H1 (cell line): ENCODE measurements at regions not wholly inside any gene's neighbourhood (a gene's known extent, or its start where the extent isn't known, plus 50 kb on each side); places are given as distances from the start of the nearest gene placed in this dataset.

Source experiments
- BRCA1 ChIP-seq: IDR thresholded peaks from 2 replicates; pipeline ENCODE4 v1.6.1; 2012; ENCODE audit warnings: low read depth, low read length, improper control_type of control experiment
- CEBPB ChIP-seq: IDR thresholded peaks from 2 replicates; pipeline ENCODE4 v1.6.1; 2012; ENCODE audit warnings: low read depth, low read length
- EZH2 ChIP-seq: fragments of 200-600 bp; sonication (generic); IDR thresholded peaks from 2 replicates; pipeline ENCODE4 v1.7.1; 2012; ENCODE audit warnings: low read depth, mild to moderate bottlenecking, moderate library complexity, low read length, inconsistent platforms; ENCODE audit not compliant: severe bottlenecking
- JUND ChIP-seq: IDR thresholded peaks from 2 replicates; pipeline ENCODE4 v1.6.1; 2011; ENCODE audit warnings: mild to moderate bottlenecking, improper control_type of control experiment, low read length
- KDM1A ChIP-seq: fragments of 200-600, 300-600 bp; sonication (generic); IDR thresholded peaks from 2 replicates; pipeline ENCODE4 v1.7.1; 2016; ENCODE audit warnings: mild to moderate bottlenecking, low read length, borderline replicate concordance
- NRF1 ChIP-seq: IDR thresholded peaks from 2 replicates; pipeline ENCODE4 v1.6.1; 2011; ENCODE audit warnings: mild to moderate bottlenecking, low read depth, low read length, improper control_type of control experiment
- SIX5 ChIP-seq: IDR thresholded peaks from 2 replicates; pipeline ENCODE4 v1.6.1; 2011; ENCODE audit warnings: mild to moderate bottlenecking, low read depth, low read length
- SUZ12 ChIP-seq: fragments of 200-600 bp; sonication (generic); IDR thresholded peaks from 2 replicates; pipeline ENCODE4 v1.6.1; 2012; ENCODE audit warnings: mild to moderate bottlenecking, inconsistent platforms, low read length, moderate library complexity, mixed read lengths
- YY1 ChIP-seq: IDR thresholded peaks from 2 replicates; pipeline ENCODE4 v1.6.1; 2011; ENCODE audit warnings: low read depth, mild to moderate bottlenecking, low read length
- TF ChIP-seq, protein P1 (sequence below), 3 experiments: IDR thresholded peaks; 1 replicate in 2 of 3; 2 replicates in 1 of 3; pipeline versions ENCODE4 v1.5.1 to v1.6.1; 2011; ENCODE audit warnings: low read length in 3 of 3, mild to moderate bottlenecking in 3 of 3, inconsistent platforms in 2 of 3, low read depth in 1 of 3, moderate library complexity in 1 of 3; ENCODE audit not compliant: insufficient read depth in 1 of 3; ENCODE audit errors: control extremely low read depth in 1 of 3
- TF ChIP-seq, protein P2 (sequence below): IDR thresholded peaks from 2 replicates; pipeline ENCODE4 v1.6.1; 2011; ENCODE audit warnings: low read length, improper control_type of control experiment

DNA sequence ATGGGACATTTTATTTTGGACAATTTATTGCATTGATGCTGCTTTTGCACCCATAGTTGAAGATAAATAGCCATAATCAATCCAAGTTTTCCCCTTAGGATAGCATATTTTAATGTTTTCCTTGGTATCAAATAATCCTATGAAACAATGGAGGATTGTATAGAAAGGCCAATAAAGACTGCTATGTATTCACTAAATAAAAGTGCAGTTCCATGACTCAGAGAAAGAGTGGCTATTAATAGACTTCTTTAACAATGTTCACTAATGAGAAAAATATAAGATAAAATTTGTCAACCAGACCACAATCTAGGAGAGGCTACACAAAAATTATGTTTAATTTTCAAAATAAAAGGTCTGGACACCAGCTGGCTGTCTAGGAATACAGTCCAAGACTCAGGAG, 560.9 kb upstream of the AGTR1 start:
- TF ChIP-seq KDM1A, result no peak
- TF ChIP-seq, protein P1, sequence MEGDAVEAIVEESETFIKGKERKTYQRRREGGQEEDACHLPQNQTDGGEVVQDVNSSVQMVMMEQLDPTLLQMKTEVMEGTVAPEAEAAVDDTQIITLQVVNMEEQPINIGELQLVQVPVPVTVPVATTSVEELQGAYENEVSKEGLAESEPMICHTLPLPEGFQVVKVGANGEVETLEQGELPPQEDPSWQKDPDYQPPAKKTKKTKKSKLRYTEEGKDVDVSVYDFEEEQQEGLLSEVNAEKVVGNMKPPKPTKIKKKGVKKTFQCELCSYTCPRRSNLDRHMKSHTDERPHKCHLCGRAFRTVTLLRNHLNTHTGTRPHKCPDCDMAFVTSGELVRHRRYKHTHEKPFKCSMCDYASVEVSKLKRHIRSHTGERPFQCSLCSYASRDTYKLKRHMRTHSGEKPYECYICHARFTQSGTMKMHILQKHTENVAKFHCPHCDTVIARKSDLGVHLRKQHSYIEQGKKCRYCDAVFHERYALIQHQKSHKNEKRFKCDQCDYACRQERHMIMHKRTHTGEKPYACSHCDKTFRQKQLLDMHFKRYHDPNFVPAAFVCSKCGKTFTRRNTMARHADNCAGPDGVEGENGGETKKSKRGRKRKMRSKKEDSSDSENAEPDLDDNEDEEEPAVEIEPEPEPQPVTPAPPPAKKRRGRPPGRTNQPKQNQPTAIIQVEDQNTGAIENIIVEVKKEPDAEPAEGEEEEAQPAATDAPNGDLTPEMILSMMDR (IDR thresholded peaks at IDR 0.05; ENCODE audit: control extremely low read depth in 1 of 3, insufficient read depth in 1 of 3, low read depth in 1 of 3, low read length in 3 of 3), result no peak
- no peak for TF ChIP-seq EZH2
- TF ChIP-seq CEBPB, result no peak
- TF ChIP-seq JUND, result no peak
- no peak for TF ChIP-seq NRF1
- TF ChIP-seq, protein P2, sequence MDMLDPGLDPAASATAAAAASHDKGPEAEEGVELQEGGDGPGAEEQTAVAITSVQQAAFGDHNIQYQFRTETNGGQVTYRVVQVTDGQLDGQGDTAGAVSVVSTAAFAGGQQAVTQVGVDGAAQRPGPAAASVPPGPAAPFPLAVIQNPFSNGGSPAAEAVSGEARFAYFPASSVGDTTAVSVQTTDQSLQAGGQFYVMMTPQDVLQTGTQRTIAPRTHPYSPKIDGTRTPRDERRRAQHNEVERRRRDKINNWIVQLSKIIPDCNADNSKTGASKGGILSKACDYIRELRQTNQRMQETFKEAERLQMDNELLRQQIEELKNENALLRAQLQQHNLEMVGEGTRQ, result no peak
- no peak for TF ChIP-seq YY1
- TF ChIP-seq SUZ12, result no peak
- TF ChIP-seq BRCA1, result no peak
- TF ChIP-seq SIX5, result no peak
